Smooth muscle cell (in vitro differentiated cells): ENCODE measurements at regions not wholly inside any gene's neighbourhood (a gene's known extent, or its start where the extent isn't known, plus 50 kb on each side); places are given as distances from the start of the nearest gene placed in this dataset.

Experiments used
- DNase-seq: peaks from one replicate; lab custom pipeline; 2025; ENCODE audit not compliant: unreplicated experiment; lab: John Stamatoyannopoulos, UW
- H2AFZ ChIP-seq: fragments of 200-600 bp; sonication (generic); 2 replicates; pipeline ENCODE4 v1.6.0; 2016; ENCODE audit warnings: antibody characterized with exemption, low read depth, mild to moderate bottlenecking
- H3F3A ChIP-seq: fragments of 200-600 bp; sonication (generic); 2 replicates; pipeline ENCODE4 v1.6.0; 2017; ENCODE audit warnings: antibody characterized with exemption, low read depth
- H3K27ac ChIP-seq: fragments of 200-600 bp; sonication (generic); 2 replicates; pipeline ENCODE4 v1.5.1; 2016; ENCODE audit warnings: low read depth, mild to moderate bottlenecking
- H3K27me3 ChIP-seq: fragments of 200-600 bp; sonication (generic); 2 replicates; pipeline ENCODE4 v1.6.1; 2016; ENCODE audit warnings: low read depth, mild to moderate bottlenecking
- H3K36me3 ChIP-seq: fragments of 200-600 bp; sonication (generic); 2 replicates; pipeline ENCODE4 v1.5.1; 2016; ENCODE audit warnings: low read depth
- H3K4me1 ChIP-seq: fragments of 200-600 bp; sonication (generic); 2 replicates; pipeline ENCODE4 v1.5.1; 2016; ENCODE audit warnings: low read depth
- H3K4me2 ChIP-seq: fragments of 200-600 bp; sonication (generic); 2 replicates; pipeline ENCODE4 v1.6.0; 2016; ENCODE audit warnings: mild to moderate bottlenecking
- H3K4me3 ChIP-seq: fragments of 200-600 bp; sonication (generic); 2 replicates; pipeline ENCODE4 v1.5.1; 2016; ENCODE audit warnings: mild to moderate bottlenecking
- H3K79me2 ChIP-seq: fragments of 200-600 bp; sonication (generic); 2 replicates; pipeline ENCODE4 v1.6.0; 2016; ENCODE audit warnings: low read depth, mild to moderate bottlenecking
- H3K9ac ChIP-seq: fragments of 200-600 bp; sonication (generic); 2 replicates; pipeline ENCODE4 v1.6.0; 2016; ENCODE audit warnings: low read depth
- H3K9me3 ChIP-seq: fragments of 200-600 bp; sonication (generic); replicated peaks from 2 replicates; pipeline ENCODE4 v1.5.1; 2016; ENCODE audit warnings: low read depth
- H4K20me1 ChIP-seq: fragments of 200-600 bp; sonication (generic); 2 replicates; pipeline ENCODE4 v1.6.0; 2016; ENCODE audit warnings: low read depth
- CTCF ChIP-seq: fragments of 200-600 bp; sonication (generic); IDR thresholded peaks from 2 replicates; pipeline ENCODE4 v1.5.1; 2017; ENCODE audit warnings: borderline replicate concordance, mild to moderate bottlenecking, antibody characterized with exemption; ENCODE audit not compliant: insufficient read depth, poor library complexity, severe bottlenecking
- whole genome bisulfite sequencing: methylation state at CpG from one replicate; pipeline ENCODE4 v1.1.7; 2016; ENCODE audit warnings: low lambda C conversion rate; 5-methylcytosine and 5-hydroxymethylcytosine counted together

GRCh38 chr5:113900141-113900540, 386.6 kb downstream of the YTHDC2 start:
- DNase-seq: no peak
- Histone ChIP-seq H3K9ac (no peak overlapping the region), H3K9me3 (no peaks in the 10 kb centered on the region), H3K4me1 (no peaks in the 10 kb centered on the region), H3K79me2 (no peaks in the 10 kb centered on the region), H3K36me3 (no peaks in the 10 kb centered on the region), H3K4me2 (no peak overlapping the region), H3F3A (no peaks in the 10 kb centered on the region), H4K20me1 (no peaks in the 10 kb centered on the region), H3K27me3 (peaks cover 4% of the 10 kb centered on the region), H3K4me3 (no peak overlapping the region), H2AFZ (no peak overlapping the region), H3K27ac (no peak overlapping the region)
- no peak for TF ChIP-seq CTCF

- no peaks in the 10 kb centered on the region for H3K4me1 ChIP-seq
- no peak overlapping the region for H3K27ac ChIP-seq
- WGBS: 76% methylated on average over 3 of the region's 3 CpGs
- no peaks in the 10 kb centered on the region for H3F3A ChIP-seq
- no peaks in the 10 kb centered on the region for H3K79me2 ChIP-seq
- H3K36me3 ChIP-seq: no peaks in the 10 kb centered on the region
- no peaks in the 10 kb centered on the region for H3K27me3 ChIP-seq
- no peaks in the 10 kb centered on the region for H3K9me3 ChIP-seq
- DNase-seq: no peak
- no peak for TF ChIP-seq CTCF
- H3K4me2 ChIP-seq: no peak overlapping the region
- H3K4me3 ChIP-seq: no peak overlapping the region
- H2AFZ ChIP-seq: no peak overlapping the region
- no peak overlapping the region for H3K9ac ChIP-seq
- no peaks in the 10 kb centered on the region for H4K20me1 ChIP-seq
Observed at GRCh38 chr5:113900816-113901215, 387.3 kb downstream of the YTHDC2 start.

- no peak for TF ChIP-seq CTCF
- Histone ChIP-seq H3K4me1 (no peaks in the 10 kb centered on the region), H3K4me2 (no peak overlapping the region), H3K4me3 (no peak overlapping the region), H3K27me3 (no peaks in the 10 kb centered on the region), H3K9ac (no peak overlapping the region), H2AFZ (no peak overlapping the region), H3K36me3 (no peaks in the 10 kb centered on the region), H3K9me3 (no peaks in the 10 kb centered on the region), H3F3A (no peaks in the 10 kb centered on the region), H3K27ac (no peak overlapping the region), H4K20me1 (no peaks in the 10 kb centered on the region), H3K79me2 (no peaks in the 10 kb centered on the region)
- DNase-seq: no peak
- 77% methylated on average over 1 of the region's 1 CpG for WGBS
Observed at GRCh38 chr5:113901718-113902117, 388.2 kb downstream of the YTHDC2 start.

- H3K9ac ChIP-seq: no peak overlapping the region
- no peak for TF ChIP-seq CTCF
- no peak overlapping the region for H3K27ac ChIP-seq
- no peak overlapping the region for H2AFZ ChIP-seq
- H3K27me3 ChIP-seq: no peaks in the 10 kb centered on the region
- no peaks in the 10 kb centered on the region for H3K79me2 ChIP-seq
- no peak overlapping the region for H3K4me2 ChIP-seq
- 64% methylated on average over 2 of the region's 2 CpGs for WGBS
- no peaks in the 10 kb centered on the region for H3K4me1 ChIP-seq
- no peaks in the 10 kb centered on the region for H4K20me1 ChIP-seq
- H3K9me3 ChIP-seq: no peaks in the 10 kb centered on the region
- no peak overlapping the region for H3K4me3 ChIP-seq
- H3F3A ChIP-seq: no peaks in the 10 kb centered on the region
- DNase-seq: no peak
- no peaks in the 10 kb centered on the region for H3K36me3 ChIP-seq
Observed at GRCh38 chr5:113902917-113903660, 389.6 kb downstream of the YTHDC2 start.
